HAP-1 (cell line): ENCODE measurements at regions not wholly inside any gene's neighbourhood (a gene's known extent, or its start where the extent isn't known, plus 50 kb on each side); places are given as distances from the start of the nearest gene placed in this dataset.
"Not testable (repeated sequence)": the region's sequence is repeated elsewhere in the genome, so short reads cannot be mapped to it uniquely, and the experiment has no call there.

ENCODE experiments used
- DNase-seq, 2 experiments: peaks; one replicate each; pipeline ENCODE4 v3.0.0-alpha.2; 2016 to 2020; ENCODE audit warnings: low spot score in 2 of 2
- H3K27me3 ChIP-seq: fragments of 250-450 bp; sonication (Bioruptor Pico); 2 replicates; pipeline ENCODE4 v1.5.1; 2020; ENCODE audit warnings: low read depth, mild to moderate bottlenecking, moderate library complexity
- H3K36me3 ChIP-seq: fragments of 250-450 bp; sonication (Bioruptor Pico); replicated peaks from 2 replicates; pipeline ENCODE4 v1.5.1; 2020; ENCODE audit warnings: mild to moderate bottlenecking
- H3K4me1 ChIP-seq: fragments of 250-450 bp; sonication (Bioruptor Pico); 2 replicates; pipeline ENCODE4 v1.5.1; 2020; ENCODE audit warnings: mild to moderate bottlenecking
- H3K4me3 ChIP-seq: fragments of 250-450 bp; sonication (Bioruptor Pico); 2 replicates; pipeline ENCODE4 v1.5.1; 2020; ENCODE audit warnings: mild to moderate bottlenecking, moderate library complexity
- H3K9me3 ChIP-seq: fragments of 250-450 bp; sonication (Bioruptor Pico); 2 replicates; pipeline ENCODE4 v1.5.1; 2020; ENCODE audit warnings: mild to moderate bottlenecking, moderate library complexity
- in situ Hi-C: fragments of 300-500 bp; cut with MboI; formaldehyde crosslinking; loops from 3 replicates; pipeline ENCODE4 v1.14.3; 2020; ENCODE audit warnings: low sequenced_read_pairs, inconsistent platforms, mixed read lengths

- H3K36me3 ChIP-seq, DNase-seq, H3K9me3 ChIP-seq, H3K27me3 ChIP-seq, H3K4me3 ChIP-seq, in situ Hi-C loops: not testable (repeated sequence)
- H3K4me1 ChIP-seq = peaks cover 23% of the 10 kb centered on the region
Observed at GRCh38 chr1:185538309-185538898, 195.8 kb upstream of the HMCN1 start.

GRCh38 chr1:185537596-185537995 is 196.6 kb upstream of the HMCN1 start:
- Histone ChIP-seq H3K4me3 (no peak overlapping the region), H3K9me3 (no peaks in the 10 kb centered on the region), H3K4me1 (peaks cover 15% of the 10 kb centered on the region), H3K27me3 (no peaks in the 10 kb centered on the region), H3K36me3 (no peaks in the 10 kb centered on the region)
- DNase-seq = no peak
- in situ Hi-C loops = no loop called here

GRCh38 chr1:185536165-185536920 is 197.8 kb upstream of the HMCN1 start:
- in situ Hi-C loops = no loop called here

GRCh38 chr1:185535621-185536020 is 198.6 kb upstream of the HMCN1 start:
- in situ Hi-C loops = no loop called here
- no peak for DNase-seq
- peaks cover under 1% of the 10 kb centered on the region for H3K4me1 ChIP-seq
- H3K36me3 ChIP-seq = no peaks in the 10 kb centered on the region
- no peak overlapping the region for H3K4me3 ChIP-seq
- no peaks in the 10 kb centered on the region for H3K27me3 ChIP-seq
- no peaks in the 10 kb centered on the region for H3K9me3 ChIP-seq

More at GRCh38 chr1:185536165-185536920, 197.8 kb upstream of the HMCN1 start:
- DNase-seq = no peak
- Histone ChIP-seq H3K36me3 (no peaks in the 10 kb centered on the region), H3K9me3 (no peaks in the 10 kb centered on the region), H3K4me3 (no peak overlapping the region), H3K4me1 (peaks cover 8% of the 10 kb centered on the region), H3K27me3 (no peaks in the 10 kb centered on the region)

- H3K4me1 ChIP-seq = no peaks in the 10 kb centered on the region
- in situ Hi-C loops = no loop called here
- H3K27me3 ChIP-seq = no peaks in the 10 kb centered on the region
- no peak for DNase-seq
- H3K4me3 ChIP-seq = no peak overlapping the region
- H3K36me3 ChIP-seq = no peaks in the 10 kb centered on the region
- H3K9me3 ChIP-seq = no peaks in the 10 kb centered on the region
Observed at GRCh38 chr1:185534801-185535200, 199.4 kb upstream of the HMCN1 start.

- Histone ChIP-seq H3K36me3 (no peaks in the 10 kb centered on the region), H3K9me3 (no peaks in the 10 kb centered on the region), H3K27me3 (no peaks in the 10 kb centered on the region), H3K4me3 (no peak overlapping the region), H3K4me1 (no peaks in the 10 kb centered on the region)
- in situ Hi-C loops = no loop called here
- no peak for DNase-seq
Observed at GRCh38 chr1:185533596-185533995, 200.6 kb upstream of the HMCN1 start.

- in situ Hi-C loops = no loop called here
- Histone ChIP-seq H3K4me1 (no peaks in the 10 kb centered on the region), H3K36me3 (no peaks in the 10 kb centered on the region), H3K27me3 (no peaks in the 10 kb centered on the region), H3K4me3 (no peak overlapping the region), H3K9me3 (no peaks in the 10 kb centered on the region)
- no peak for DNase-seq
Observed at GRCh38 chr1:185532856-185533255, 201.3 kb upstream of the HMCN1 start.

GRCh38 chr1:185531838-185532237 is 202.4 kb upstream of the HMCN1 start:
- Histone ChIP-seq H3K4me3 (no peak overlapping the region), H3K4me1 (no peaks in the 10 kb centered on the region), H3K36me3 (no peaks in the 10 kb centered on the region), H3K27me3 (no peaks in the 10 kb centered on the region), H3K9me3 (no peaks in the 10 kb centered on the region)
- DNase-seq = no peak
- in situ Hi-C loops = no loop called here

- DNase-seq = no peak
- H3K27me3 ChIP-seq = no peaks in the 10 kb centered on the region
- H3K4me1 ChIP-seq = no peaks in the 10 kb centered on the region
- in situ Hi-C loops = no loop called here
- no peak overlapping the region for H3K4me3 ChIP-seq
- H3K9me3 ChIP-seq = no peaks in the 10 kb centered on the region
- no peaks in the 10 kb centered on the region for H3K36me3 ChIP-seq
Observed at GRCh38 chr1:185530215-185530614, 204.0 kb upstream of the HMCN1 start.

- Histone ChIP-seq H3K4me1 (no peaks in the 10 kb centered on the region), H3K36me3 (no peaks in the 10 kb centered on the region), H3K27me3 (no peaks in the 10 kb centered on the region), H3K4me3 (no peak overlapping the region), H3K9me3 (no peaks in the 10 kb centered on the region)
- no peak for DNase-seq
- in situ Hi-C loops = no loop called here
Observed at GRCh38 chr1:185529673-185530072, 204.5 kb upstream of the HMCN1 start.

GRCh38 chr1:185528084-185528676 is 206.0 kb upstream of the HMCN1 start:
- no peaks in the 10 kb centered on the region for H3K27me3 ChIP-seq
- no peaks in the 10 kb centered on the region for H3K9me3 ChIP-seq
- H3K4me3 ChIP-seq = no peak overlapping the region
- no peaks in the 10 kb centered on the region for H3K4me1 ChIP-seq
- H3K36me3 ChIP-seq = no peaks in the 10 kb centered on the region
- no peak for DNase-seq
- in situ Hi-C loops = no loop called here

GRCh38 chr1:185526344-185527307 is 207.6 kb upstream of the HMCN1 start:
- Histone ChIP-seq H3K36me3 (no peaks in the 10 kb centered on the region), H3K27me3 (no peaks in the 10 kb centered on the region), H3K4me1 (no peaks in the 10 kb centered on the region), H3K9me3 (no peaks in the 10 kb centered on the region), H3K4me3 (no peak overlapping the region)
- in situ Hi-C loops = no loop called here
- no peak for DNase-seq

- no peaks in the 10 kb centered on the region for H3K36me3 ChIP-seq
- DNase-seq = no peak
- H3K4me3 ChIP-seq = no peak overlapping the region
- peaks cover 4% of the 10 kb centered on the region; the same call in 1 of the 2 replicates for H3K9me3 ChIP-seq
- no peaks in the 10 kb centered on the region for H3K4me1 ChIP-seq
- in situ Hi-C loops = no loop called here
- no peaks in the 10 kb centered on the region for H3K27me3 ChIP-seq
Observed at GRCh38 chr1:185520188-185520920, 203.3 kb upstream of the IVNS1ABP start.
